Effector memory CD4-positive, alpha-beta T cell (primary cell): ENCODE measurements at regions not wholly inside any gene's neighbourhood (a gene's known extent, or its start where the extent isn't known, plus 50 kb on each side); places are given as distances from the start of the nearest gene placed in this dataset.
"Not testable (repeated sequence)": the region's sequence is repeated elsewhere in the genome, so short reads cannot be mapped to it uniquely, and the experiment has no call there.

ENCODE experiments used
- DNase-seq, 3 donors: peaks; one replicate each; pipeline ENCODE4 v3.0.0-alpha.2; 2020
- H3K27ac ChIP-seq: 2 replicates; pipeline ENCODE4 v1.7.0; 2013; ENCODE audit warnings: mild to moderate bottlenecking, low read length, moderate library complexity; ENCODE audit not compliant: insufficient read depth, poor library complexity, severe bottlenecking
- H3K27me3 ChIP-seq: replicated peaks from 2 replicates; pipeline ENCODE4 v1.7.0; 2013; ENCODE audit warnings: mild to moderate bottlenecking, low read length; ENCODE audit not compliant: insufficient read depth, control insufficient read depth, poor library complexity, severe bottlenecking
- H3K36me3 ChIP-seq: 2 replicates; pipeline ENCODE4 v1.7.0; 2013; ENCODE audit warnings: mild to moderate bottlenecking, low read length, moderate library complexity; ENCODE audit not compliant: control insufficient read depth, insufficient read depth
- H3K4me1 ChIP-seq: 2 replicates; pipeline ENCODE4 v1.7.0; 2013; ENCODE audit warnings: low read length, mild to moderate bottlenecking; ENCODE audit not compliant: control insufficient read depth, insufficient read depth, poor library complexity, severe bottlenecking
- H3K4me3 ChIP-seq: 2 replicates; pipeline ENCODE4 v1.7.0; 2013; ENCODE audit warnings: low read length, low read depth, mild to moderate bottlenecking; ENCODE audit not compliant: insufficient read depth, poor library complexity, severe bottlenecking
- H3K9me3 ChIP-seq: 2 replicates; pipeline ENCODE4 v1.7.0; 2013; ENCODE audit warnings: mild to moderate bottlenecking, low read length, moderate library complexity; ENCODE audit not compliant: control insufficient read depth

GRCh38 chr10:64745565-64745964, 1224.4 kb downstream of the REEP3 start:
- no peaks in the 10 kb centered on the region for H3K4me1 ChIP-seq
- H3K27me3 ChIP-seq = no peaks in the 10 kb centered on the region
- H3K27ac ChIP-seq = no peak overlapping the region
- H3K36me3 ChIP-seq = no peaks in the 10 kb centered on the region
- DNase-seq = no peak
- no peak overlapping the region for H3K4me3 ChIP-seq
- peaks cover 5% of the 10 kb centered on the region for H3K9me3 ChIP-seq

DNA sequence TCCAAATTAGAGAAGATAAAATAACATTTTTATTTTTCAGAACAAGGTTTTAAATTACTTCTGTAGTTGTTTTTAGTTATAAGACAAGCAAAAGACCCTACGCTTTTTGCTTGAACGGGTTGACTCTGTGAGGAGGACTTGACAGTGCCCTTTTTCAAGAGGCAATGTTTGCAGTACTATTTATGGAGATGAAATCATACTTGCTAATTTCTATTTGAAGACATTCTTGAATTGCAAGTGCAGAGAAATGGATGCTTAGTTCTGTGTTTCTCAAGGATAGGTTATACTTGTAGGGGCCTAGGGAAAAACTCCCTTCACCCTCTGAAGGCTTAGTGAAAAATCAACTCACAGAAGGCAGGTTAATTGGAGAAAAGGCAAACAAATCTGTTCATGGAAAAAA, 1229.5 kb downstream of the REEP3 start:
- Histone ChIP-seq H3K36me3 (no peaks in the 10 kb centered on the region), H3K4me1 (no peaks in the 10 kb centered on the region), H3K9me3 (no peaks in the 10 kb centered on the region), H3K27ac (no peak overlapping the region), H3K4me3 (no peak overlapping the region), H3K27me3 (no peaks in the 10 kb centered on the region)
- DNase-seq = no peak

GRCh38 chr10:64753516-64753915, 1232.3 kb downstream of the REEP3 start:
- no peaks in the 10 kb centered on the region for H3K9me3 ChIP-seq
- no peak overlapping the region for H3K4me3 ChIP-seq
- no peak for DNase-seq
- H3K27me3 ChIP-seq = no peaks in the 10 kb centered on the region
- H3K4me1 ChIP-seq = no peaks in the 10 kb centered on the region
- H3K36me3 ChIP-seq = no peaks in the 10 kb centered on the region
- no peak overlapping the region for H3K27ac ChIP-seq

GRCh38 chr10:64760371-64760770, 1239.2 kb downstream of the REEP3 start:
- H3K27ac ChIP-seq = no peak overlapping the region
- no peaks in the 10 kb centered on the region for H3K27me3 ChIP-seq
- H3K9me3 ChIP-seq = no peaks in the 10 kb centered on the region
- no peak overlapping the region for H3K4me3 ChIP-seq
- no peaks in the 10 kb centered on the region for H3K4me1 ChIP-seq
- no peaks in the 10 kb centered on the region for H3K36me3 ChIP-seq
- DNase-seq = no peak

- DNase-seq = no peak
- Histone ChIP-seq H3K36me3 (no peaks in the 10 kb centered on the region), H3K27me3 (no peaks in the 10 kb centered on the region), H3K4me1 (no peaks in the 10 kb centered on the region), H3K9me3 (no peaks in the 10 kb centered on the region), H3K27ac (no peak overlapping the region), H3K4me3 (no peak overlapping the region)
Observed at GRCh38 chr10:64762861-64763260, 1241.7 kb downstream of the REEP3 start.

DNA sequence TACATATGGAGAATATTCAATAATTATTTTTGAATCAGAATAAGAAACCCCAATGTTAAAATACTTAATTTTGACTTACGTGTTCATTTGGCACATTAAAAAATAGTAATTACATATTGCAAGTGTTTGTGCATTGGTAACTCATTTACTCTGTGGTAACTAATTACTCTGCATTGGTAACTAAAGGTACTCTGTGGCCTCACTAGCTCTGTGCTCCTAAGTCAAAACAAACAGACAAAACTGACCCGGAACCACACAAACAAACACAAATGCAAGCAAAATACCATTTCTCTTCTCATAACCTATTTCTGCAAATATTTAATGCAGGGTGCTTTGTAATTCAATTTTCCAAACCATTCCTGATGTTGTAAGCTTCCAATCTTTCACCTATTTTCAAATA, 1244.3 kb downstream of the REEP3 start:
- H3K36me3 ChIP-seq = no peaks in the 10 kb centered on the region
- DNase-seq = no peak
- H3K27ac ChIP-seq = no peak overlapping the region
- H3K4me1 ChIP-seq = no peaks in the 10 kb centered on the region
- no peaks in the 10 kb centered on the region for H3K27me3 ChIP-seq
- no peak overlapping the region for H3K4me3 ChIP-seq
- no peaks in the 10 kb centered on the region for H3K9me3 ChIP-seq

- Histone ChIP-seq H3K27ac (no peak overlapping the region), H3K36me3 (no peaks in the 10 kb centered on the region), H3K4me1 (no peaks in the 10 kb centered on the region), H3K9me3 (no peaks in the 10 kb centered on the region), H3K27me3 (no peaks in the 10 kb centered on the region), H3K4me3 (no peak overlapping the region)
- DNase-seq = no peak
Observed at GRCh38 chr10:64771253-64772050, 1250.3 kb downstream of the REEP3 start.

DNA sequence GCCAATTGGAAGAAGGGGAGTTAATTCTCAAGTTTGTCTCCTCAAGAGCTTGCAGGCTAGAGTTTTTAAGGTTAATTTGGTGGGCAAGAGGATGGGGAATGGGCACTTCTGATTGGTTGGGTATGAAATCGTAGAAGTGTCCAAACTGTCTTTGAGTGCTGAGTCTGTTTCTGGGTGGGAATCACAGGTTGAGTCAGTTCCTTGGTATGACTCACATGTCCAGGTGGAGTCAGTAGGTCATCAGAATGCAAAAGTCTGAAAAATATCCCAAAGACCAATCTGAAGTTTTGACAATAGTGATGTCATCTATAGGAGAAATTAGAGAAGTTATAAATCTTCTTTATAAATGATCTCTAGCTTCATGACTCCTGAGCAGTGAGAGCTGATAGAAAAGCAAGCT, 1252.2 kb downstream of the REEP3 start:
- DNase-seq = no peak
- Histone ChIP-seq H3K9me3 (no peaks in the 10 kb centered on the region), H3K27ac (no peak overlapping the region), H3K4me1 (no peaks in the 10 kb centered on the region), H3K36me3 (no peaks in the 10 kb centered on the region), H3K27me3 (no peaks in the 10 kb centered on the region), H3K4me3 (no peak overlapping the region)

- not testable (repeated sequence) for H3K4me3 ChIP-seq, H3K36me3 ChIP-seq, H3K27me3 ChIP-seq, H3K4me1 ChIP-seq, H3K9me3 ChIP-seq, H3K27ac ChIP-seq, DNase-seq
Observed at GRCh38 chr10:64784451-64784850, 1263.2 kb downstream of the REEP3 start.

DNA sequence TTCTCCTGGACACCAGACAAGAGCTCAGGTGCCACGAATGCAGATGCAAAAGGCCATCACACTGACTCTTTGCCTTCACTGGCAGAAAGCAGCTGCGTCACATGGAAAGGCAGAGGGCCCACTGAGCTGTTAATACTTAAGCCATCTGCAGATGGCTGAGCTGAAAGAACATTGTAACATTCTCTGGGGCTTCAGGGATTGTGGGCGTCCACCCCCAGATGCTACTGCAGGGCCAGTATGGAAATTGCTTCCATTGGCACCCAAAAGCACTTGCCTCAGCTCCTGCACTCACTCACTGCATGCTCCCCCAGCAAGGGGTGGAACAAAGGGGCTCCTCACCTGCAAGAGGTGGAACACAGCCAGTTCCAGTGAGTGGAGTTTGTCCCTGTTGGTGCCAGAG, 1264.6 kb downstream of the REEP3 start:
- H3K4me3 ChIP-seq = no peak overlapping the region
- H3K36me3 ChIP-seq = no peaks in the 10 kb centered on the region
- H3K27ac ChIP-seq = no peak overlapping the region
- no peak for DNase-seq
- H3K9me3 ChIP-seq = no peaks in the 10 kb centered on the region
- no peaks in the 10 kb centered on the region for H3K4me1 ChIP-seq
- no peaks in the 10 kb centered on the region for H3K27me3 ChIP-seq
